Caco-2 (cell line): ENCODE measurements at regions not wholly inside any gene's neighbourhood (a gene's known extent, or its start where the extent isn't known, plus 50 kb on each side); places are given as distances from the start of the nearest gene placed in this dataset.

Experiments used
- BruUV-seq: library from RNA; stranded (reverse); fragments of 400-500 nt; replicated peaks from 2 replicates; lab custom pipeline; 2021; lab: Mats Ljungman, UMichigan
- CTCF ChIA-PET: fragments of 300-600 bp; sonication (Branson Sonifier 250); formaldehyde crosslinking; loops from one replicate; lab custom pipeline; 2022; ENCODE audit warnings: antibody characterized with exemption; lab: Charles Lee
- POLR2A ChIA-PET: fragments of 300-600 bp; sonication (Branson Sonifier 250); formaldehyde crosslinking; loops from one replicate; lab custom pipeline; 2022; ENCODE audit warnings: antibody characterized with exemption; lab: Charles Lee
- DNase-seq, 2 experiments: peaks; one replicate each; pipeline versions ENCODE4 v3.0.0 to v3.0.0-alpha.2; 2020 to 2022
- H3K27me3 ChIP-seq: replicated peaks from 2 replicates; pipeline ENCODE4 v1.6.0; 2011; ENCODE audit warnings: low read length; ENCODE audit not compliant: control insufficient read depth, insufficient read depth
- H3K36me3 ChIP-seq: 2 replicates; pipeline ENCODE4 v1.5.1; 2011; ENCODE audit warnings: low read length; ENCODE audit not compliant: control insufficient read depth, insufficient read depth
- H3K4me1 ChIP-seq: fragments of 250-450 bp; sonication (Bioruptor Pico); 2 replicates; pipeline ENCODE4 v1.5.1; 2020; ENCODE audit warnings: mild to moderate bottlenecking
- H3K4me3 ChIP-seq: 2 replicates; pipeline ENCODE4 v1.5.1; 2011; ENCODE audit warnings: low read depth, mild to moderate bottlenecking, control low read depth, low read length
- H3K9me3 ChIP-seq: fragments of 250-450 bp; sonication (Bioruptor Pico); 2 replicates; pipeline ENCODE4 v1.5.1; 2020; ENCODE audit warnings: mild to moderate bottlenecking, moderate library complexity
- H3K27ac Mint-ChIP-seq: one replicate; pipeline ENCODE4 v1.8.0; 2022; ENCODE audit warnings: mixed read lengths; ENCODE audit not compliant: unreplicated experiment
- H3K27me3 Mint-ChIP-seq: one replicate; pipeline ENCODE4 v1.8.0; 2022; ENCODE audit warnings: mixed read lengths; ENCODE audit not compliant: insufficient read depth, unreplicated experiment
- H3K36me3 Mint-ChIP-seq: one replicate; pipeline ENCODE4 v1.8.0; 2022; ENCODE audit warnings: mild to moderate bottlenecking, mixed read lengths; ENCODE audit not compliant: insufficient read depth, unreplicated experiment
- H3K4me1 Mint-ChIP-seq: one replicate; pipeline ENCODE4 v1.8.0; 2022; ENCODE audit warnings: low read depth, mixed read lengths; ENCODE audit not compliant: unreplicated experiment
- H3K4me3 Mint-ChIP-seq: one replicate; pipeline ENCODE4 v1.8.0; 2022; ENCODE audit warnings: mild to moderate bottlenecking, moderate library complexity, mixed read lengths; ENCODE audit not compliant: unreplicated experiment
- H3K9me3 Mint-ChIP-seq: one replicate; pipeline ENCODE4 v1.8.0; 2022; ENCODE audit warnings: mixed read lengths; ENCODE audit not compliant: unreplicated experiment
- intact Hi-C: fragments of 100-400 bp; cut with micrococcal nuclease; formaldehyde crosslinking; loops from one replicate; pipeline ENCODE4 v1.10.0; 2022; ENCODE audit not compliant: unreplicated experiment
- TF ChIP-seq, protein P1 (sequence below), 2 experiments: fragments of 200-600 bp in 1 of 2; IDR thresholded peaks; 1 replicate in 1 of 2; 2 replicates in 1 of 2; pipeline versions ENCODE4 v1.5.1 to v1.8.0; 2011 to 2022; ENCODE audit warnings: antibody characterized with exemption in 1 of 2, control low read depth in 1 of 2, inconsistent platforms in 1 of 2, low read depth in 1 of 2, low read length in 1 of 2, mild to moderate bottlenecking in 1 of 2, moderate library complexity in 1 of 2; ENCODE audit not compliant: insufficient read depth in 1 of 2, severe bottlenecking in 1 of 2, unreplicated experiment in 1 of 2

DNA sequence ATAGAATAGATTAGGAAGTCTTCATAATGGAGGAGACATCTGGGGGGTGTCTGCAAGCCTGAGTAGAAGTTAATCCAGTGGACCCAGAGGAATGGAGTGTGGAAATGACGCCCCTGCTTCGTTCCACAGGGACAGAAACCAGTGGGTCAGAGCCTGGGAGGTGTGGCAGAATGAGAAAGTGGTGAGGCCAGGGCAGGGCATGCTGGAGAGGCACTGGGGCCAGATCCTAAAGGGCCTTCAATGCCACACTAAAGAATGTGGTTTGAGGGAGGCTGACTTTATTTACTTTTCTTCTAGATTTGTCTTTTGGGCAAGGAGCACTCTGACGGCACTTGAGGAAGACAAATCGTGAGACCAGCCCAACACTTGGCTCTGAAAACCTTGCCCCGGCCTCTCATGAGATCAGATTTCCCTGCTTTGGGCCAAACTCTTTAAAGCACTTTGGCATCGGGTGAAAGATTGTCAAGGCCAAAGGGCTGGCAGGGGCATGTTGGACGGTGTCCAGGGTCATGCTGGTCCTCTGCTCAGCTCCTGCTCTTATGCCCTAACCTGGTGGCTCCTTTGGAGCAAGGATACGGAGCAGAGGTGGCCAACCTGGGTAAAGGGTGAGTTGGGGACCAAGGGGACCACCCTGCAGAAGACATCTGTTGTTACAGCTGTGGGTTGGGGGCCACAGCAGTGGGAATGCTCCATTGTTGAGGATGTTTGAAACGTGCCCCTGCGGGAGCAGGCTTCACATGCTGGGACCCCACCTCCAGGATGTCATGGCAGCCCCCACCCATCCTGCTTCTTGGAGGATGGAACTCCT, 157.0 kb upstream of the ZMIZ1 start:
- Histone ChIP-seq H3K9me3 (no peaks in the 10 kb centered on the region), H3K4me3 (no peak overlapping the region), H3K4me1 (no peaks in the 10 kb centered on the region), H3K36me3 (no peaks in the 10 kb centered on the region), H3K27me3 (no peaks in the 10 kb centered on the region)
- POLR2A ChIA-PET, result no interaction called here
- Mint-ChIP-seq H3K9me3 (no peaks in the 10 kb centered on the region), H3K36me3 (no peaks in the 10 kb centered on the region), H3K4me1 (no peaks in the 10 kb centered on the region), H3K4me3 (no peak overlapping the region), H3K27me3 (no peaks in the 10 kb centered on the region), H3K27ac (no peak overlapping the region)
- TF ChIP-seq, protein P1, sequence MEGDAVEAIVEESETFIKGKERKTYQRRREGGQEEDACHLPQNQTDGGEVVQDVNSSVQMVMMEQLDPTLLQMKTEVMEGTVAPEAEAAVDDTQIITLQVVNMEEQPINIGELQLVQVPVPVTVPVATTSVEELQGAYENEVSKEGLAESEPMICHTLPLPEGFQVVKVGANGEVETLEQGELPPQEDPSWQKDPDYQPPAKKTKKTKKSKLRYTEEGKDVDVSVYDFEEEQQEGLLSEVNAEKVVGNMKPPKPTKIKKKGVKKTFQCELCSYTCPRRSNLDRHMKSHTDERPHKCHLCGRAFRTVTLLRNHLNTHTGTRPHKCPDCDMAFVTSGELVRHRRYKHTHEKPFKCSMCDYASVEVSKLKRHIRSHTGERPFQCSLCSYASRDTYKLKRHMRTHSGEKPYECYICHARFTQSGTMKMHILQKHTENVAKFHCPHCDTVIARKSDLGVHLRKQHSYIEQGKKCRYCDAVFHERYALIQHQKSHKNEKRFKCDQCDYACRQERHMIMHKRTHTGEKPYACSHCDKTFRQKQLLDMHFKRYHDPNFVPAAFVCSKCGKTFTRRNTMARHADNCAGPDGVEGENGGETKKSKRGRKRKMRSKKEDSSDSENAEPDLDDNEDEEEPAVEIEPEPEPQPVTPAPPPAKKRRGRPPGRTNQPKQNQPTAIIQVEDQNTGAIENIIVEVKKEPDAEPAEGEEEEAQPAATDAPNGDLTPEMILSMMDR (IDR thresholded peaks at IDR 0.05; ENCODE audit: insufficient read depth in 1 of 2, low read depth in 1 of 2, low read length in 1 of 2, severe bottlenecking in 1 of 2, unreplicated experiment in 1 of 2), result no peak
- intact Hi-C loops, result no loop called here
- no peak for DNase-seq
- CTCF ChIA-PET, result no interaction called here
- no TSS peak for BruUV-seq

DNA sequence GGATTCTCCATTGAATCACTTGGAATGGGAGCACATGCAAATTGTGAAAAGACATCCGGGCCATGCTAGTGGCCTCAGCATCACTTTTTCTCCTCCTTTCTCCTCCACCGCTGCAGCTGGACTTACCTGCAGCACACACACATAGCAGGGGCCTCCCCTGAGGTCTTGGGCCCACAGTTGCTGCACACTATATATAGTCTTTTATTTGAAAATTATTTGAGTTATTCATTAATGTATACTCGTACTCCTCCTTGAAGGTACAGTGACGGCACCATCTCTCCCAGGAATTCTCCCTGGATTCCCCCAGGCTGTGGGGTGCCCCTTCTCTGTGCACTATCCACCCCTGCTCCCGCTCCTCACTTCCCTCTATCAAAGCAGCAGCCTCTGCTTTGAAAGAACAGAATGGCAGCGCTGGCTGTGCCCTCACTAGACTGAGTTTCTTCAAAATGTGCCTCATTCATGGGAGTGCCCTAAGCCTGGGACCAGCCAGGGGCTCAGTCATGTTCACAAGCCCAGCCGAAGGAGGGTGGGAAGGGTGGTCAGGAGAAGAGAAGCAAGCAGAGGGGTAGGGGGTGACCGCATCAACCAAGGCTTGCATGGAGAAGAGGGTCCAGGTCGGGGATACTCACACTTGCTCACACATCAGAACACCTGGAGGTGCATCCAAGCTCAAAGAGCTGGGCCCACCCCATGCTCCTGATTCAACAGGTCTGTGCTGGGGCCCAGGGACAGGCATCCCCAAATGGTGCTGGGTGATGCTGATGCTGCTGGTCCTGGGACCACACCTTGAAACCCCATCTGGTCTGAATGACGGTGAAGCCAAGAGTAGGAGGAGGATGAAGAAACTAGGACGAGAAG, 156.2 kb upstream of the ZMIZ1 start:
- ChIA-PET POLR2A (no interaction called here), CTCF (interaction anchor here (0.5 kb wide), 1 partner anchor 61 kb away, joined by 6 read pairs; no protein-coding TSS in a partner anchor)
- TF ChIP-seq, protein P1 (IDR thresholded peaks at IDR 0.05; ENCODE audit: insufficient read depth in 1 of 2, low read depth in 1 of 2, low read length in 1 of 2, severe bottlenecking in 1 of 2, unreplicated experiment in 1 of 2), result no peak
- Mint-ChIP-seq H3K4me3 (no peak overlapping the region), H3K4me1 (no peaks in the 10 kb centered on the region), H3K36me3 (no peaks in the 10 kb centered on the region), H3K27ac (no peak overlapping the region), H3K9me3 (no peaks in the 10 kb centered on the region), H3K27me3 (no peaks in the 10 kb centered on the region)
- H3K27me3 ChIP-seq, result no peaks in the 10 kb centered on the region
- H3K4me1 ChIP-seq, result no peaks in the 10 kb centered on the region
- DNase-seq, result no peak
- no peak overlapping the region for H3K4me3 ChIP-seq
- H3K36me3 ChIP-seq, result no peaks in the 10 kb centered on the region
- intact Hi-C loops, result no loop called here
- no peaks in the 10 kb centered on the region for H3K9me3 ChIP-seq
- BruUV-seq, result no TSS peak

DNA sequence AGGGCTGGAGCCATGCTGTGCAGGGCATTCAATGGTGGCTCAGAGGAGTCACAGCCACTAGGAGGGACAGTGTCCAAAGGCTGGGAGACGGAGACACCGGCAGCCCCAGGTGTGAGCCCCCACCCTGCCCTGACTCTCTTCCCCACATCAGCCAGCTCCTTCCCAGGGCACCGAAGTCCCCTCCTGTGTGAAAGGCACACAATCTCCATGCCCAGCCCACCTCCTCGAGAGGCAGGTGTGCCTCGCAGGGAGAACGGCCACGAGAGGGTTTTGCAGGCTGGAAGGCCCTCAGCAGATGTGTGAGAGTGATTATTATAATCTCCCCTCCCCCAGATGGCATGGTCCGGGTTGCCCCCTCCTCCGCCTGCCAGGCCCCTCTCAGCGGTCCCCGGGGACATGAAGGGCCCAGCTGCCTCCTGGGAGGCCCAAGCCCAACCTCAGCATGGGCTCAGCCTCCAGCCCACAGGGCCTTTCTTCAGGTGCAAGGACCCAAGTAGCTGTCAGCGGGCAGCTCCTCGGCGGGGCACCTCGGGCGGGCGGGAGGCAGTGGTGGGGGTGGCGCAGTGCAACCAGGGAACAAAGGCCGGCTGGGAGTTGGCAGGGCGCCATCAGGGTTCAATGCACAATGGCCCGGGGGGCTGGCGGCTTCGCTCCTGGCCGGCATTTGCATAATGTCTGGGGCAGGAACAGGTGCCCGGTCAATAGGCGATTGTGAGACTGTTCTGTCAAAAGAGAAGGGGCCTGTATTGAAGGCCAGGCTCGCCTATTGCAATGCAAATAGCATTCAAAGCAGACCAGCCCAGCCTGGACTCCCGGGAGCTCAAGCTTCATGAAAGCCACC, 155.3 kb upstream of the ZMIZ1 start:
- no peaks in the 10 kb centered on the region for H3K9me3 Mint-ChIP-seq
- DNase-seq, result no peak
- ChIA-PET POLR2A (no interaction called here), CTCF (interaction anchor here (0.5 kb wide), 1 partner anchor 60 kb away, joined by 6 read pairs; no protein-coding TSS in a partner anchor)
- H3K27ac Mint-ChIP-seq, result no peak overlapping the region
- Histone ChIP-seq H3K4me1 (no peaks in the 10 kb centered on the region), H3K27me3 (no peaks in the 10 kb centered on the region), H3K9me3 (no peaks in the 10 kb centered on the region), H3K4me3 (no peak overlapping the region), H3K36me3 (no peaks in the 10 kb centered on the region)
- TF ChIP-seq, protein P1 (IDR thresholded peaks at IDR 0.05; ENCODE audit: insufficient read depth in 1 of 2, low read depth in 1 of 2, low read length in 1 of 2, severe bottlenecking in 1 of 2, unreplicated experiment in 1 of 2), result no peak
- no TSS peak for BruUV-seq
- H3K36me3 Mint-ChIP-seq, result no peaks in the 10 kb centered on the region
- H3K4me1 Mint-ChIP-seq, result no peaks in the 10 kb centered on the region
- intact Hi-C loops, result no loop called here
- no peaks in the 10 kb centered on the region for H3K27me3 Mint-ChIP-seq
- no peak overlapping the region for H3K4me3 Mint-ChIP-seq
